NK-92 (cell line): ENCODE measurements at regions not wholly inside any gene's neighbourhood (a gene's known extent, or its start where the extent isn't known, plus 50 kb on each side); places are given as distances from the start of the nearest gene placed in this dataset.
"Not testable (repeated sequence)": the region's sequence is repeated elsewhere in the genome, so short reads cannot be mapped to it uniquely, and the experiment has no call there.

Experiments used
- DNase-seq: peaks from one replicate; lab custom pipeline; 2025; ENCODE audit not compliant: unreplicated experiment; lab: John Stamatoyannopoulos, UW

GRCh38 chr3:152658977-152659720, 175.8 kb upstream of the P2RY1 start:
- DNase-seq: no peak

- no peak for DNase-seq
These were observed 172.8 kb upstream of the P2RY1 start for GRCh38 chr3:152662157-152662556.

- no peak for DNase-seq
These were observed 170.2 kb upstream of the P2RY1 start for GRCh38 chr3:152664766-152665165.

GRCh38 chr3:152667267-152667666, 167.7 kb upstream of the P2RY1 start:
- no peak for DNase-seq

GRCh38 chr3:152669560-152669959, 165.4 kb upstream of the P2RY1 start:
- no peak for DNase-seq

GRCh38 chr3:152671446-152672319, 163.2 kb upstream of the P2RY1 start:
- DNase-seq: no peak

GRCh38 chr3:152672320-152672649, 162.6 kb upstream of the P2RY1 start:
- no peak for DNase-seq

- DNase-seq: no peak
These were observed 158.0 kb upstream of the P2RY1 start for GRCh38 chr3:152676810-152677379.

GRCh38 chr3:152677491-152677890, 157.4 kb upstream of the P2RY1 start:
- DNase-seq: no peak

GRCh38 chr3:152682477-152682876, 152.5 kb upstream of the P2RY1 start:
- DNase-seq: no peak

- no peak for DNase-seq
These were observed 151.4 kb upstream of the P2RY1 start for GRCh38 chr3:152683521-152683999.

- DNase-seq: no peak
These were observed 150.7 kb upstream of the P2RY1 start for GRCh38 chr3:152684279-152684678.

- DNase-seq: no peak
These were observed 146.6 kb upstream of the P2RY1 start for GRCh38 chr3:152688313-152688712.

GRCh38 chr3:152692326-152692725, 142.6 kb upstream of the P2RY1 start:
- not testable (repeated sequence) for DNase-seq

- DNase-seq: not testable (repeated sequence)
These were observed 141.2 kb upstream of the P2RY1 start for GRCh38 chr3:152693521-152694250.

GRCh38 chr3:152695840-152696239, 139.1 kb upstream of the P2RY1 start:
- DNase-seq: no peak

- no peak for DNase-seq
These were observed 138.0 kb upstream of the P2RY1 start for GRCh38 chr3:152696962-152697361.

GRCh38 chr3:152703245-152703890, 131.6 kb upstream of the P2RY1 start:
- no peak for DNase-seq

- no peak for DNase-seq
These were observed 127.8 kb upstream of the P2RY1 start for GRCh38 chr3:152706991-152707713.

- no peak for DNase-seq
These were observed 125.3 kb upstream of the P2RY1 start for GRCh38 chr3:152709659-152710058.
